ENCODE measurements at regions not wholly inside any gene's neighbourhood (a gene's known extent, or its start where the extent isn't known, plus 50 kb on each side); places are given as distances from the start of the nearest gene placed in this dataset.
"Not testable (repeated sequence)": the region's sequence is repeated elsewhere in the genome, so short reads cannot be mapped to it uniquely, and the experiment has no call there.

DNA sequence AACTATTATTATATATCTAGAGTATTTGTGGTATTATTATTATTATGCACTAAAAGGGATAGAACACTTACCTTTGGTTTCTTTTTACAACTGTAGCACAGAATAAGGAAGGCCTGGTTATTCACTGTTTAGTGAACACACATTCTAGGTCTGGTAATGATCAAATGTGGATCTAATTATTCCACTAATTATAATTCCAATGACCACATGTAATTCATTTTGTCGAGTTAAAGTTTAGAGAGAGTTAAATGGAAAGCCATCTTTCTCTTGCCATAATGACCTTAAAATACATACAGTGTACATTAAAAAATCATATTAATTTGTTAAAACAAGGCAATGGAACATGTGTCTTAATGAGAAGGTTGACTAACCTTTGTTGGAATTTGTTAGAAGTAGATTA, 147.8 kb downstream of the SEM1 start:
- DNase-seq: no peak
- Histone ChIP-seq H3K27ac (no peak overlapping the region), H3K9me3 (no peaks in the 10 kb centered on the region), H3K36me3 (no peaks in the 10 kb centered on the region), H3K27me3 (no peaks in the 10 kb centered on the region), H3K4me3 (no peak overlapping the region), H3K4me1 (no peaks in the 10 kb centered on the region)
- intact Hi-C loops (cut with DNase I): no loop called here
- TF ChIP-seq, protein P1, sequence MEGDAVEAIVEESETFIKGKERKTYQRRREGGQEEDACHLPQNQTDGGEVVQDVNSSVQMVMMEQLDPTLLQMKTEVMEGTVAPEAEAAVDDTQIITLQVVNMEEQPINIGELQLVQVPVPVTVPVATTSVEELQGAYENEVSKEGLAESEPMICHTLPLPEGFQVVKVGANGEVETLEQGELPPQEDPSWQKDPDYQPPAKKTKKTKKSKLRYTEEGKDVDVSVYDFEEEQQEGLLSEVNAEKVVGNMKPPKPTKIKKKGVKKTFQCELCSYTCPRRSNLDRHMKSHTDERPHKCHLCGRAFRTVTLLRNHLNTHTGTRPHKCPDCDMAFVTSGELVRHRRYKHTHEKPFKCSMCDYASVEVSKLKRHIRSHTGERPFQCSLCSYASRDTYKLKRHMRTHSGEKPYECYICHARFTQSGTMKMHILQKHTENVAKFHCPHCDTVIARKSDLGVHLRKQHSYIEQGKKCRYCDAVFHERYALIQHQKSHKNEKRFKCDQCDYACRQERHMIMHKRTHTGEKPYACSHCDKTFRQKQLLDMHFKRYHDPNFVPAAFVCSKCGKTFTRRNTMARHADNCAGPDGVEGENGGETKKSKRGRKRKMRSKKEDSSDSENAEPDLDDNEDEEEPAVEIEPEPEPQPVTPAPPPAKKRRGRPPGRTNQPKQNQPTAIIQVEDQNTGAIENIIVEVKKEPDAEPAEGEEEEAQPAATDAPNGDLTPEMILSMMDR (IDR thresholded peaks at IDR 0.05): no peak
- no peak for ATAC-seq

DNA sequence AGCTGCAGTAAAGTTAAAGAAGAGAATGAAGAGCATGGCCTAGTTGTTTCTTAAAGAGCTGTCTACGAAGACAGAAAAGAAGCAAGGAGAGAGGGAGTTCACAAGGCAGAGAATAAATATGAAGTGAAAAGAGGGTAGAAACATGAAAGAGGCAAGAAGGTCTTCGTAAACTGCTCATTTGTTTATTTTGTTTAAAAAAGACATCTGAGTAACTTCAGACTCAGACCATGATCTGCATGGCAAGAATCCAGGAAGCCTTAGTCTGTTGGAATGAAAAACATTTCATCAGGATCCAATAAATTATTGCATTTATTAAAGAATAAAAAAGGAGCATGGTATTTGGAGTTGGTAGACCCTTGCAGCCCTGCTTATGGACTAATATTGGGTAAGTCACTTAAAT, 151.1 kb downstream of the SEM1 start:
- DNase-seq (no peak), ATAC-seq (no peak)
- Histone ChIP-seq H3K27ac (no peak overlapping the region), H3K4me1 (no peaks in the 10 kb centered on the region), H3K27me3 (no peaks in the 10 kb centered on the region), H3K36me3 (no peaks in the 10 kb centered on the region), H3K9me3 (no peaks in the 10 kb centered on the region), H3K4me3 (no peak overlapping the region)
- TF ChIP-seq, protein P1 (IDR thresholded peaks at IDR 0.05): no peak
- intact Hi-C loops (cut with DNase I): no loop called here

DNA sequence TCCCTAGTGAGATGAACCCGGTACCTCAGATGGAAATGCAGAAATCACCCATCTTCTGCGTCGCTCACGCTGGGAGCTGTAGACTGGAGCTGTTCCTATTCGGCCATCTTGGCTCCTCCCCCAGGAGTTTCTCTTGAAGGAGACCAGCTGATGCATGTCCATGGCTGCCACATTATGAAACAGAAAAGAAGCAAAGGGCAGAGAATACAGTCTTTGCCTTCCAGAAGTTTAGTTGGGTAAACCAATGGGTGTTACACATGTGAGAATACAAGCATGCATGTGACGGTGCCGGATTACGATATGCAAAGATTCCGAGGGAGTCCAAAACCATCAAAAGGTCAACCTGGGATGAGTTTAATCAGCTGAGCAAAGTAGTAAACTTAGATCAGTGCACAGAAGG, 151.6 kb downstream of the SEM1 start:
- ATAC-seq (no peak), DNase-seq (no peak)
- TF ChIP-seq, protein P1 (IDR thresholded peaks at IDR 0.05): no peak
- H3K9me3 ChIP-seq: no peaks in the 10 kb centered on the region
- intact Hi-C loops (cut with DNase I): no loop called here
- no peaks in the 10 kb centered on the region for H3K27me3 ChIP-seq
- no peak overlapping the region for H3K27ac ChIP-seq
- H3K4me3 ChIP-seq: no peak overlapping the region
- H3K4me1 ChIP-seq: no peaks in the 10 kb centered on the region
- no peaks in the 10 kb centered on the region for H3K36me3 ChIP-seq

DNA sequence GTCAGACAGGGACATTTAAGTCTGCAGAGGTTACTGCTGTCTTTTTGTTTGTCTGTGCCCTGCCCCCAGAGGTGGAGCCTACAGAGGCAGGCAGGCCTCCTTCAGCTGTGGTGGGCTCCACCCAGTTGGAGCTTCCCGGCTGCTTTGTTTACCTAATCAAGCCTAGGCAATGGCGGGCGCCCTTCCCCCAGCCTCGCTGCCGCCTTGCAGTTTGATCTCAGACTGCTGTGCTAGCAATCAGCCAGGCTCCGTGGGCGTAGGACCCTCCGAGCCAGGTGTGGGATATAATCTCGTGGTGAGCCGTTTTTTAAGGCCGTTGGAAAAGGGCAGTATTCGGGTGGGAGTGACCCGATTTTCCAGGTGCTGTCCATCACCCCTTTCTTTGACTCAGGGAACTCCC, 152.0 kb downstream of the SEM1 start:
- intact Hi-C loops (cut with DNase I); H3K27ac ChIP-seq; H3K9me3 ChIP-seq; H3K4me1 ChIP-seq; ATAC-seq; DNase-seq; H3K27me3 ChIP-seq; H3K4me3 ChIP-seq; H3K36me3 ChIP-seq: not testable (repeated sequence)

DNA sequence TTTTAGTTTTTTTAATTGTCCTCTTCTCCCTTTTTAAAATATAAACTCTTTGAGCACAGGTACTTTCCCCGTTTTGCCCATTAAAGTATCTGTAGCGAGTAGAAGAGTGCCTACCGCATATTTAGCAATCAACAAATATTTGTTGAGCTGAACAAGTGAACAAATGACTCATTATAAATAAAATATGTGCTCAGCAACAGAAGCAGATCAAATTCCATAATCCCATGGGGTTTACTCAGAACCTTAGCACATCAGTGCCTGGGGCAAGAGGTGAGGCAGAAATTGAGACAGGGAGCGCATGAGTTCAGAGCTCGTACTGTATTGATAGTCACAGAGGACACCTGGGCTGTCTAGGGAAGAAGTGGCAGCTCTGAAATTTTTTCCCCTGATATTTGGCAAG, 161.0 kb downstream of the SEM1 start:
- Histone ChIP-seq H3K36me3 (no peaks in the 10 kb centered on the region), H3K27ac (no peak overlapping the region), H3K27me3 (no peaks in the 10 kb centered on the region), H3K4me1 (no peaks in the 10 kb centered on the region), H3K4me3 (no peak overlapping the region), H3K9me3 (no peaks in the 10 kb centered on the region)
- TF ChIP-seq, protein P1 (IDR thresholded peaks at IDR 0.05): no peak
- DNase-seq: no peak
- peak; percentile 71 for ATAC-seq
- intact Hi-C loops (cut with DNase I): no loop called here

DNA sequence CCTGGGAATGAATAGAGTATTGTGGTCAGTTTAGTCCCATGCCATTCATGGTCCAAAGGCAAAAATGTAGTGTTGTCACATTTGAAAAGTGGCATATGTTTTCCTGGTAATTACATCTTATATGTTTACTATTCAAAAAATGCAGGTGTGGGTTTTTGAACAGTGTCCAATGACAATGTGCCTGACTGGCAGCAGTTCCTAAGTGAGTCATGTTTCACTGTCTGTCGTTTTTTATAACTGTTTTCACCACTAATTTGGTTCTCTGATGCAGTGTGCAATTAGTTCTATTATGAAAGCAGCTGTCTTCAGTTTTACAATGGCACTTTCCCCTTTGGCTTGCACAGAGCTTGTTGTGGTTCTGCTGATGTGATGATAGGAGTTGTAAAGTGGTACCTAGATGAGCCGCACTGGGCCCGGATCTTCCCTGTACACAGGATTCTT, 162.3 kb downstream of the SEM1 start:
- no peak for DNase-seq

More for the DNA sequence above, 162.3 kb downstream of the SEM1 start:
- no peaks in the 10 kb centered on the region for H3K27me3 ChIP-seq
- H3K4me1 ChIP-seq: no peaks in the 10 kb centered on the region
- intact Hi-C loops (cut with DNase I): no loop called here
- H3K36me3 ChIP-seq: no peaks in the 10 kb centered on the region
- no peaks in the 10 kb centered on the region for H3K9me3 ChIP-seq
- H3K27ac ChIP-seq: no peak overlapping the region
- ATAC-seq: no peak
- TF ChIP-seq, protein P1 (IDR thresholded peaks at IDR 0.05): no peak
- H3K4me3 ChIP-seq: no peak overlapping the region

Measured in upper lobe of right lung (tissue), 1 donor.